GM21576 (cell line): ENCODE measurements at regions not wholly inside any gene's neighbourhood (a gene's known extent, or its start where the extent isn't known, plus 50 kb on each side); places are given as distances from the start of the nearest gene placed in this dataset.
A peak's percentile ranks its signal among the peaks of the same experiment; 100 is the strongest.
"Not testable (repeated sequence)": the region's sequence is repeated elsewhere in the genome, so short reads cannot be mapped to it uniquely, and the experiment has no call there.

Experiments used
- ATAC-seq: cut with Tn5 transposase; IDR thresholded peaks from one replicate; pipeline ENCODE4 v1.9.1; 2021; ENCODE audit warnings: mild to moderate bottlenecking, moderate library complexity; ENCODE audit not compliant: unreplicated experiment

- ATAC-seq: not testable (repeated sequence)
Observed at GRCh38 chr12:127157501-127158366, 1109.2 kb upstream of the TMEM132C start.

GRCh38 chr12:127158385-127159061 is 1108.4 kb upstream of the TMEM132C start:
- ATAC-seq: no peak

GRCh38 chr12:127161466-127161865 is 1105.5 kb upstream of the TMEM132C start:
- no peak for ATAC-seq

- ATAC-seq: no peak
Observed at GRCh38 chr12:127162307-127162706, 1104.7 kb upstream of the TMEM132C start.

- ATAC-seq: peak; percentile 60
Observed at GRCh38 chr12:127162902-127163301, 1104.1 kb upstream of the TMEM132C start.

GRCh38 chr12:127165567-127166392 is 1101.2 kb upstream of the TMEM132C start:
- peak; percentile 49 for ATAC-seq

- no peak for ATAC-seq
Observed at GRCh38 chr12:127169321-127170181, 1097.4 kb upstream of the TMEM132C start.

- ATAC-seq: no peak
Observed at GRCh38 chr12:127170226-127171180, 1096.5 kb upstream of the TMEM132C start.

- no peak for ATAC-seq
Observed at GRCh38 chr12:127172861-127173260, 1094.1 kb upstream of the TMEM132C start.

- not testable (repeated sequence) for ATAC-seq
Observed at GRCh38 chr12:127173971-127174370, 1093.0 kb upstream of the TMEM132C start.

GRCh38 chr12:127174881-127175280 is 1092.1 kb upstream of the TMEM132C start:
- ATAC-seq: no peak

- ATAC-seq: no peak
Observed at GRCh38 chr12:127175361-127175760, 1091.6 kb upstream of the TMEM132C start.

- no peak for ATAC-seq
Observed at GRCh38 chr12:127176804-127177203, 1090.2 kb upstream of the TMEM132C start.

GRCh38 chr12:127178052-127178451 is 1088.9 kb upstream of the TMEM132C start:
- no peak for ATAC-seq

GRCh38 chr12:127178463-127178862 is 1088.5 kb upstream of the TMEM132C start:
- no peak for ATAC-seq

GRCh38 chr12:127179176-127179575 is 1087.8 kb upstream of the TMEM132C start:
- ATAC-seq: no peak

- ATAC-seq: no peak
Observed at GRCh38 chr12:127182018-127182417, 1085.0 kb upstream of the TMEM132C start.

GRCh38 chr12:127189992-127190391 is 1077.0 kb upstream of the TMEM132C start:
- no peak for ATAC-seq

- ATAC-seq: no peak
Observed at GRCh38 chr12:127191129-127191528, 1075.8 kb upstream of the TMEM132C start.
